HG02588 (cell line): ENCODE measurements at regions not wholly inside any gene's neighbourhood (a gene's known extent, or its start where the extent isn't known, plus 50 kb on each side); places are given as distances from the start of the nearest gene placed in this dataset.
"Not testable (repeated sequence)": the region's sequence is repeated elsewhere in the genome, so short reads cannot be mapped to it uniquely, and the experiment has no call there.

ENCODE experiments used
- ATAC-seq: cut with Tn5 transposase; IDR thresholded peaks from one replicate; pipeline ENCODE4 v1.9.1; 2021; ENCODE audit warnings: mild to moderate bottlenecking, moderate library complexity; ENCODE audit not compliant: unreplicated experiment

DNA sequence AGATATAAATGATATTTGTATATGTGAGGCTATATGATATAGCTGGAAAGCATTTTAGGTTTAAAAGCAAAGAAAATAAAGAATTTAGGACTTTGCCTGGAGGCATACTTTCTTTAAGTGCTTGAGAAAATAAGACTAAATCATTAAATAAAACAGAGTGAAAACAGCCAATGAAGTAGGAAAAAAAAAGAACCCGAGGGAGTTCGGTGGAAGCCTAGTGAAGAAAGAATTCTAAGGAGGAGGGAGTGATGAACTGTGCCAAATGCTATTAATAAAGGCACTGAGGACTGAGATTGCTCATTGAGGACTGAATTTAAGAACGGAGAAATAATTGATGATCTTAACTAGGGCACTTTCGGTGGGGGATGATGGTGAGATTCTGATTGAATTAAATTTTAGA lies 573.5 kb downstream of the DSC3 start:
- no peak for ATAC-seq

DNA sequence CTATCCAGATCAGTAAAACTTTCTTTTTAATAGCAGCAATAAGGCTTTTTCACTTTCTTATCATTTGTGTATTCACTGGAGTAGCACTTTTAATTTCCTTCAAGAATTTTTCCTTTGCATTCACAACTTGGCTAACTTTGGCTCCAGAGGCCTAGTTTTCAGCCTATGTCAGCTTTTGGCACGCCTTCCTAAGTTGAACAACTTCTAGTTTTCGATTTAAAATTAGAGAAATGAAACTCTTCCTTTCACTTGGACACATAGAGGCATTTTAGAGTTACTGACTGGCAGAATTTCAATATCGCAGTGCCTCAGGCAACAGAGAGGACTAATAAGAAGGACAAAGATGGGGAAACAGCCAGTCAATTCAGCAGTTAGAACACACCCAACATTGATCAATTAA lies 577.4 kb downstream of the DSC3 start:
- ATAC-seq = no peak

DNA sequence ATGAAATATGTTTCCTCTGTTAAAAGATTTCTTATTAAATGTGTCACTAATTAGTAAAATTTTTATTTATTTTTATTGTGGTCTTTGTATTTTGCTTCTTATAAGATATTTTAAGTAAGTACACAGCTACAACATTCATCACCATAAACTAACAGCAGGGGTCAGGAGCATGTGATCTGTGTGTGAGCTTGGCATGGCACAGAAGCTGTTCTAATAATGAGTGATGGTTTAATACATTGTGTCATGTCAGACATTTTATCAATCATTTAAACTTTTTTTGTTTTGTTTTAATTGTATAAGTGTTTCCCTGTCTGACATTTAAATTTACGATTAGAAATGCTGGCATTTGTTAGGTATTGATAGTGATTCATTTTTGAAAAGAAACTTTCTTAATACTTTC lies 585.4 kb downstream of the DSC3 start:
- ATAC-seq = no peak

DNA sequence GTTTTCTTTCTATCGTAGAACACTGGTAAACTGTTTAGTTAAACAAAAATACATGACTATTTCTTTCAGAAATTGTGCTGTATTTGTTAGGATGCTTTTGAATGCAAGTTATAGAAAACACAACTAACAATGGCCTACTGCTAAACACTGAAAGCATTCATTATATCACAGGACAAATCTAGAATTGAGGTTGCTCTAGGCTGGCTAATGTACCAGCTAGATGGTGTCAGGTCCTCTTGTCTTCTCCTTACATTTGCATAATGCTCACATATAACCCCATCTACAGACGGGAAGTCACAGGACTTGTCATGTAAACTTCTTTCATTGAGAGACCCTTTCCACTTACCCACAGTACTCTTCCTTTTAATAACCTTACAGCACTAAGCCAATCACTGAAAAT lies 586.8 kb downstream of the DSC3 start:
- no peak for ATAC-seq

DNA sequence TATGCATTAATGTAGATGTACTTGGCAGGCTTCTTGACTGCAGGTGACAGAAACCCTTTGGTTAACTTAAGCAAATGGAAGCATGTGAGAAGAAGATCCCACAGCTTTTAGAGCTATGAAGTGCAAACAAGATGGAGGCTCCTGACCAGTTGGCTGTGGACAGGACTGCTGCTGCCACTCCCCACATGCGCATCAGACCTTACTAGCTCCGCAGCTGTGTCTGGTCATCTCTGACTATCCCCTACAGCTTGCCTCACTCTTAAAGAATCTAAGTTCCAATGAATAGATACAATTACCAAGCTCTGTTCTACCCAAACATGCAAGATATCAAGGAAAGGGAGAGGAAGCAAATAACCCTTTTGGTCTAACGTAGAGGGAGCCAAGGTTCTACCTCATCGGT lies 587.6 kb downstream of the DSC3 start:
- no peak for ATAC-seq

DNA sequence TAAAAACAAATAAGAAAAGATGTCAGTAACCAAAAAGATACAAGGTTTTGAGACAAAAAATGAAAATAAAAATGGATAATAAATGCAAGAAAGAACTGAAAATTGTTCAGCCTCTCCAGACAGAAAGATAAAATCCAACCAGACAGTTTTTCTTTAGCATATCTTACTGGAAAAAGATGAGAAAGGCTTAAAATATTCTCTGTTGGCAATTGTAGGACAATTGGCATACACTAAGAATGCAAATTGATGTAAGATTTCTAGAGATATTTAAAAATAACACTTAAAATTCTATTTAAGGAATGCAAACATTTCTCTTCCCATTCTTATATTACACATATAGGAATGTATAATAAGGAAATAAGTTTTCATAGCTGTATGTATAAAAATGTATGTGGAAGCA lies 590.6 kb downstream of the DSC3 start:
- no peak for ATAC-seq

DNA sequence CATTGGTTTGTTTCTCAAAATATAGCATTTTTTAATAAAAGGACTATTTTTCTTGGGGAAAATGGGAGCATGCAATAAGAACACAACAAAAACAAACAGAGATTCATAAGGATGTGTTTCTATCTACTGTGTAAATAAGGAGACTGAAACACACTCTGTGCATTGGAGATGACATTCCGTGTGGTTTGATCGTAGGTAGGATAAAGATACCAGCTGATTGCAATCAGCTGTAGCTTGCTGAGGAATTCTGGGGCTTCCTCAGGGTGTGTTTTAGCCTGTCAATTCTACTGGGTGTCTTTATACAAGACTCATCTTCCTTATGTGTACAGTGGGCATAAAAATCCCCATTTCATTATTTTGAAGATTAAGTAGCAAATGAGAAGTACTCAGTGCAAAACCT lies 591.6 kb downstream of the DSC3 start:
- ATAC-seq = no peak

DNA sequence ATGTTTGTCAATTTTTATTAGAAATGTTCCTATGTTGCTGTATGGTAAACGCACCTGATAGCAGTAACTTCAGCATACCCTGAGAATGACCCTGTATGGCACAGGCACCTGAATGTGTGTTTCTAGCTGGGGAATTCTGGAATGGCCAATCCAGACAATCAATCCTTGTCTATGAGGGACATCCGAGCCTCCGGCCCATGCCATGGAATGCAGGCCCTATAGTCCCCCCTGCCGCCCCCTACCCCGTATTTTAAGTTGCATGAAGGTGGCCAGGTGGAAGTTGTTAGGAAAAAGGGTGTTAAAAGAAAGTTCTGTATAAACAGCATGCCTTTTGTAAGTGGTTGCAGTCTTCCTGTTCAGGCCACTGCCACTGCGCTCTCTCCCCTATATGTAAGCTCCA lies 595.9 kb downstream of the DSC3 start:
- no peak for ATAC-seq

DNA sequence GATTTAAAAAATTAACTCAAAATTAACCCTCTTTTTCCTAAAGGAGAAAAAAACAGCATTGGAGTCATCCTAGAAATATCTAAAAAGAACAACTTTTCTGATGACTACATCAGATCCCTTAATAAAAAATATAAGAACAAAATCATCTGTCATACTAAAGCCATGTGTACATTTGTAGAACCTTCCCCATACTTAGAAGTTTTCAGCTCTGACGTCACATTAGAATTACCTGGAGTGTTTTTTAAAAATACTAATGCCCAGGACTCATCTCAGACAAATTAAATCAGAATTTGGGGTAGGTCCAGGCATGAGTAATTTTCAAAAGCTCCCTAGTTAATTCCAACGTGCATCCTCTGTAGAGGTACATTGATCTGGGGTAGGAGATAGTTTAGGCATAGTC lies 598.0 kb downstream of the DSC3 start:
- ATAC-seq = no peak

DNA sequence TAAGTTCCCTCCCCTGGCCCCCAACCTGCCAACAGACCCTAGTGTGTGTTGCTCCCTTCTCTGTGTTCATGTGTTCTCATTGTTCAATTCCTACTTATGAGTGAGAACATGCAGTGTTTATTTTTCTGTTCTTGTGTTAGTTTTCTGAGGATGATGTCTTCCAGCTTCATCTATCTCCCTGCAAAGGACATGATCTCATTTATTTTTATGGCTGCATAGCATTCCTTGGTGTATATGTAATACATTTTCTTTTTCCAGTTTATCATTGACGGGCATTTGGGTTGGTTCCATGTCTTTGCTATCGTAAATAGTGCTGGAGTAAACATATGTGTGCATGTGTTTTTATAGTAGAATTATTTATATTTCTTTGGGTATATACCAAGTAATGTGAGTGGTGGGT lies 602.2 kb downstream of the DSC3 start:
- no peak for ATAC-seq

DNA sequence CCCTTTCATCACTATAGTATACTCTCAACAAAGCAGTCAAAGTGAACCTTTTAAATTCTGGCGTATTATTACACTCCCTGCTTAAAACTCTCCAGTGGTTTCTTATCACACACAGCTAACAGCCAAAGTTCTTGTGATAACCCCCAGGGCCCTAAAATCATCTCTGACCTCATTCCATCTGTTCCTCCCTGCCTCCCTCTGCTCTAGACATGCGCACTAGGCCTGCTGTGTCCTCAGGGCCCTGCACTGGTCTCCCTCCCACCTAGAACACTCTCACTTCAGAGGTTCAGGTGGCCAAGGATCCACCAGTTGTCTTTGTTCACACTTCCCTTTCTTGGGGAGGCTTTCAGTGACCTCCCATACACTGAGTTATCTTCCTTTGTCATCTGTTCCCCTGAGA lies 603.4 kb downstream of the DSC3 start:
- no peak for ATAC-seq

DNA sequence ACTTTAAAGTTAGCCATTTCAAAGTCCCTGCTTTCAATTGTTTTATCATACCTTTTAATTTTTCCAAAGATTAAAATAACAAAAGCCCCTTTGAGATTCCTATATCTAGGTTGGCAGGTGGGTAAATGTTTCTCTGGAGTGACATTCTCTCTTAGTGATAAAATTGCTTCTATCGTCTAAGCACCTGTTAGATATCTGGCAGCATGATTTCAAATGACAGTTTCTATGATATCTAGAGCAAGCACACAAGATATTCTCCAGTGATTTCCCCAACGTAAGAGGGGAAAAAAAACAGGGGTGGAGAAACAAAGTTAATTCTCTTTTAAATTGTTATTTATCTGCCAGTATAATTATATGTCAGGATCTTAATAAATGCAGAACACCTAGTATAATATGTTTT lies 610.2 kb downstream of the DSC3 start:
- ATAC-seq = no peak

DNA sequence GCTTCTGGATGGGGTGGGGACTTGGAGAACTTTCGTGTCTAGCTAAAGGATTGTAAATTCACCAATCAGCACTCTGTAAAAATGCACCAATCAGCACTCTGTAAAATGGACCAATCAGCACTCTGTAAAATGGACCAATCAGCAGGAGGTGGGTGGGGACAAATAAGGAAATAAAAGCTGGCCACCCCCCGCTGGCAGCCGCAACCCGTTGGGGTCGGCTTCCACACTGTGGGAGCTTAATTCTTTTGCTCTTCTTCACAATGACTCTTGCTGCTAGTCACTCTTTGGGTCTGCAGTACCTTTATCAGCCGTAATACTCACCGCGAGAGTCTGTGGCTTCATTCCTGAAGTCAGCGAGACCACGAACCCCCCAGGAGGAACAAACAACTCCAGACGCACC lies 623.1 kb downstream of the DSC3 start:
- ATAC-seq = not testable (repeated sequence)

DNA sequence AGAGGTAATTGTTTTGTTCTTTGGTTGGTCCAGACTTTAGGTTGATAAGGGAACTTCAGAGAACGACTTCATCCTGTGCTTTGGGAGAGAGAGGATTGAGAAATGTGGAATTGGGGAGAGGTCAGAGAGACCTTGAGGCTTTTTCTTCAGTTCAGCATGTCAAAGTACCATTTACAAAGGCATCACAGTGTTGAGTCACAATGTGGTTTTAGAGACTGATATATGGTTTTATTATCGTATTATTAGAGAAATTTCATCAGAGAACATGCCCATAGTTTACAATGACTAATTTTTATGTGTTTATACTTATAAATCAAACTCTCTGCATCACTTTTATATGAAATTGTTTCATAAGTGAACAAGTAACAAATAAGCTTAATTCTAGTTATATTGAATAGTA lies 626.6 kb downstream of the DSC3 start:
- no peak for ATAC-seq

DNA sequence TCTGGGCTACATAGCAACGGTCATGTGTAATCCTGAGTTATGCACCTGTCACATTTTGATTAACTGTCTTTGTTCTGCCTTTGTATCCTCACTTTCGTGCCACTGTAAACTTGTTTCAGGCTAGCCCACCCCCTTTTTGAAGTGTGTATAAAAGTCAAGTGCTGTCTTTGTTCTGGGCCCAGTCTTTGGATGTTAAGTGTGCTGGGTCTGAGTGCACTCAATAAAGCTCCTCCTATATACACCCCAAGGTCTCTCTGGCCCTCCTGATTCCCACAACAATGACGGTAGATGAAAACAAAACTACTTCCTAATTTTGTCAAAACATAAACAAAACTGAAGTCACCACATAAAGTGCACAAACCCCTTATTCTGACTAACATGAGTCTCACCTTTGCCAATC lies 633.4 kb downstream of the DSC3 start:
- no peak for ATAC-seq

DNA sequence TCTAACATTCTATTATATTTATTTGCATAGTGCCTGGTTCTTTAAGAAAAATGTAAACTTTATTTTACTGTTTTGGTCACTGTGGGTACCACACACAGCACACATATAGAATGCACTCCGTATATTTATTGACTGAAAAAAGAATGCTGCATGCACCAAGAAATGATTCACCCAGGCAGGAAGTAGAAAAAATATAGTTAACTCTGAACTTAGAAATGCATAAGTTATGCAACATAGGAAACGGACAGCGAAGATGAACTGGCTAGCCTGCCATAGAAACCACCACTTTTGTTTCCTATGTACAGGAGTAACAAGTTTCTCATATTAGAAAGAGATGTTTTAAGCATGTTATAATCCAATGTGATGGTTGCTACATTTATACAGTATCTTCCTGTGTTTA lies 635.8 kb downstream of the DSC3 start:
- no peak for ATAC-seq

DNA sequence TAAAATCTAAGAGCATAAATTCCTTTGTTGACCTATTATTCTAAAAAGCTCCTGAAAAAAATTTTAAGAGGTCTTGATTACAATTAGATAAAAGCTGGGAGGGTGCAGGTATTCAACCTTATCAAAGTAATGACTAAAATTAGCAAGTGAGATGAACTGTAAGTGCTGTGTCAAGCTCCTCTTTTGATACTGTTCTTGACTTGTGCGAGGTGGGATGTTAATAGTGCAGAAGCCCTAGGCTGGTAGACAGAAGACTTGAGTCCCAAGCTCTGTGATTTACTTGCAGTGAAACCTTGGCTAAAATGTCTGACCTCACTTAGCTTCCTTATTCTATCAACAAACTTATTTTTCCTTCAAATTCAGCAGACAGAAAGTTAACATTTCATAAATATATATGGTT lies 637.5 kb downstream of the DSC3 start:
- no peak for ATAC-seq

DNA sequence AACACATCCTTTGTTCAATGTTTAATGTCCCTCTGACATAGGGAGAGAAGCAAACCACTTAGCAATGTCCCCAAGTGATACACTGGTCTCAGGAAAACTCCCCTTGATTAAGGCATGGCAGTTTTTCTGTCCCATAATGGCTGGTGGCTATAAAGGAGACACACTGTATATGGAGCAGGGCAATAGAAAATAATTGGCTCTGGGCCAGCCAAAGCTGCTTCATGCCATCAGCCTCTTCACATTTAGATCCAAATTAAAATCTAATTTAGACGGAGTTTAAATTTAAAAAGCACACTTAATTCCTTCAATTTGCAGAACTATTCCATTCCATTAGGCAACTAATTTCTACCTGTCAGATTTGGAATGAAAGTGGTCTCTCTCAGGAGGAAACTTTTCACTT lies 638.1 kb downstream of the DSC3 start:
- ATAC-seq = no peak

DNA sequence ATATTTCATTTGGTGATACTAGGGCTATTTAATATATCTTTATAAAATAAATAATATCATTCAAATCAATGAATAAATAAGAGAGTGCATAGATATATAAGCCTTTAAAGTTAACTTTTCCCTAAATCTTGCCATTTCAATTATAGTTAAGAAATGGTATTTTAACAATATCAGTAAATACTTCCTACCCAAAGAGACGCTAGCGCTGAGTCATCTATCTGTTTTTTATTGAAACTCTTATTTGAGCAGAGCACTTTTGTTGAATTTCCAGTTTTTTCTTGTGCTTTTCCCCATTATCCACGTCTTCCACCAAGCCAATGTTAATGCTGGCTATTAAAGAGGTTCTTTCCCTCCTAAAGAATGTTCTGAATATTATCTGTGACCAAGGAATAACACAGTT lies 639.3 kb downstream of the DSC3 start:
- no peak for ATAC-seq

DNA sequence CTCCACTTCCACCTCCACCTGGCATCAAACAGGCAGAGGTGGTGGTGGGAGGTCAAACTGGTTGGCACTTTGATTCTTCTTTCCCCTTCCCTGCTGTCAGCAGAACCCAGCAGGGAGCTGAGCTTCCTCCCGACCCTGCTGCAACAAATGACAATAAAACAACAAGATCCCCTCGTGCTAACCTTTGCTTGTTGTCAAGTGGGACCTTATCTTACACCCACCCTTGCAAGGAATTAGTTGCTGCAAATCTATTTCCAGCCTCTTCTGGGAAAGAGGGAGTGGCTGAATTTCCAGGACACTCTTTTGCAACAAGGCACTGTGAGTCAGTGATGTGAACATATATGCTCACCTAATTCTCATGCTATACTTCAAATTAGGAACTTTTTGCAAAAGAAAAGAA lies 655.1 kb downstream of the DSC3 start:
- no peak for ATAC-seq

DNA sequence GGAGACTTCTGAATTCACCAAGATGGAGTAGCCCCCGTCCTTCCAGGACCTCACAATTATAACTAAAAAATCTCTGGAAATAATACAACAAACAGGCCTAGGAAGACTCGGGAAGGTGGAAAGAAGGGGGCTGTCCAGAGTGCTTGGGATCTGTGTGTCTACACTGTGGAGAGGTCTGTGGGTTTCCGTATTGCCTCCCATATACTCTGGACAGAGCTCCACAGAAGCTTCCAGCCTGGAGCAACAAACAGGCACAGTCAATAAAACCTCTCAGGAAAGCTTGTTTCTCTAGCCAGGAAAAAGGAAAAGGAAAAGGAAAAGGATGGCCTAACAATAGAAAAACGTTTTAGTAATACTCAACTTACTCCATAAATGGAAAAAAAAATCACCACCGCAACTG lies 655.9 kb downstream of the DSC3 start:
- ATAC-seq = no peak

DNA sequence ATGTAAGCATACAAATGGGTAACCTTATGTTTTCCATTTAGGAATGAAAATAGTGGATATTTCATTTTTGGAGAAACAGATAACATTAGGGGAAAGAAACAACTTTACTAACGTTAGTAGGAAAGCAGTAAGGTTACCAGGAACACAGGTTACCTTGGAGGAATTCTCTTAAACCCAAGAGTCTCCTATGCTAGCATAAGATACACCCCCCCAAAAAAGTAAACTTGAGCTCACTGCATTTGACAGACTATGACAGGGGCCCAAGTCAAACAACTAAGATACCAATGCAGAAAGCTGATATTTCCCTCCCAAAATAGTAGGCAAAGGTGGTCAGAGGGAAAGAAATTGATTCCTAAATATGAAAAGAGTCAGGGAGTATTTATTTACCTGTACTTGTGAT lies 656.9 kb downstream of the DSC3 start:
- ATAC-seq = no peak

DNA sequence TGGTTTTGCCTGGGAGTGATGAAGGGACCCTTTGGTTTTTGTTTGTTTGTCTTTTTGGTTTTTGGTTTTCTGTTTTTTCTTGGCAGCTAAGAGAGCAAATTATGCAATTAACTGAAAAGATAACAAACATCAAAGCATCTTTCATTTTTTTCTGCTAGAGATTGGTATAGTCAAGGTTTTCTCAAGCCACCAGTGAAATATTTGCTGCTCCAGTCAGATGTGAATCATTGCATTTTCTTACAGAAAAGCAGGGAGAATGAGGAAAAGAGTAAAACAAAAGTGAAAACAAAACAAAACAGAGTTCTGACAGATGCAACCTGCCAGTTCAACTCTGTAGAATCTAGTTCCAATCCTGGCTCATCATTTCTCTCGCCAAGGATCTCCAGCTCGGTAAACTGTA lies 660.7 kb downstream of the DSC3 start:
- no peak for ATAC-seq

DNA sequence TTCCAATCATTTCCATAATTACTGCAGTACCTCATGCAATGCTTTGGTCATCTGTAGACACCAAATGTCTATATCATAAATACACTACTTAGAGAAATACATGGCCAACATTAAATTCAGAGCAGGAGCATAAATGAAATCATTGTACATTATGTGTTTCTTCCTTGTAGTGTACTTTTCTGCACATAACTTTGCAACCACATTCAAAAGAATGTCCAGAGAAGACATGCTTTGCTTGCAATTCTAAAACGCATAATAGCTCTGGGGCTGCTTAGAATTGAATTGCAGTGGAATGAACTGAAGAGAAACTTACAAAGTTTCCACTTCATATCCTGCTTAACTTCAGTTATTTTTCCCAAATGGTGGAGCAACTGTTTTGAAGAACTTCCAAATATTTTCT lies 664.4 kb downstream of the DSC3 start:
- no peak for ATAC-seq
